Cerebellar cortex (tissue), 1 donor: ENCODE measurements at regions not wholly inside any gene's neighbourhood (a gene's known extent, or its start where the extent isn't known, plus 50 kb on each side); places are given as distances from the start of the nearest gene placed in this dataset.
"Not testable (repeated sequence)": the region's sequence is repeated elsewhere in the genome, so short reads cannot be mapped to it uniquely, and the experiment has no call there.

Experiments
- DNase-seq: peaks from one replicate; pipeline ENCODE4 v3.0.0-alpha.2; 2015; ENCODE audit warnings: low spot score

DNA sequence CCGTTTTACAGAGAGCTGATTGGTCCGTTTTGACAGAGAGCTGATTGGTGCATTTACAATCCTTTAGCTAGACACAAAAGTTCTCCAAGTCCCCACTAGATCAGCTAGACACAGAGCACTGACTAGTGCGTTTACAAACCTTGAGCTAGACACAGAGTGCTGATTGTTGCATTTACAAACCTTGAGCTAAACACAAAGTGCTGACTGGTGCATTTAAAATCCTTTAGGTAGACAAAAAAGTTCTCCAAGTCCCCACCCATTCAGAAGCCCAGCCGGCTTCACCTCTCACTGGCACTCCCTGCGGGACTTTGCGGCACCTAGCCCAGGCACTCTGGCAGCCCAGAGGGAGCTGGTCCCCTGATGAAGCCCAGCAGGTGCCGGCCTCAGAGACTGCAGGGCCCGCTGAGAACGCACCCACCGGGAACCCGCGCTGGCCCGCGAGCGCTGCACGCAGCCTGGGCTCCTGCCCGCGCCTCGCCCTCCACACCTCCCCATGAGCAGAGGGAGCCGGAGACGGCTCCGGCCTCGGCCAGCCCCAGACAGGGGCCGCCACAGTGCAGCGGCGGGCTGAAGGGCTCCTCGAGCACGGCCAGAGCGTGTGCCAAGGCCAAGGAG, 508.1 kb upstream of the CHAC2 start:
- no peak for DNase-seq

DNA sequence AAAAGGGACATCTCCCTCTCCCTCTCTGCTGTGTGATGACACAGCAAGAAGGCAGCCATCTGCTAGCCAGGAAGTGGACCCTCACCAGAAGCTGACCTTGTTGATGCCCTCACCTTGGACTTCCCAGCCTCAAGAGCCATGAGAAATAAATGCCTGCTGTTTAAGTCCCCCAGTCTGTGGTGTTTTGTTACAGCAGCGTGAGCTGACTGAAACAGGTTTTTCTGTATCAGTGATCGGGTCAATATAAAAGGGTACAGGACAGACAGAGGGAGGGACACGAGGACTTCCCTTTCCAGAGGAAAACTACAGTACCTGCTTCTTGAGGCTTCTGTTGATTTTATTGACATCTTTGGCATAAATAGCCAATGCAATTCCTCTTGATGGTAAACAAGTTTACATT, 510.3 kb upstream of the CHAC2 start:
- no peak for DNase-seq

DNA sequence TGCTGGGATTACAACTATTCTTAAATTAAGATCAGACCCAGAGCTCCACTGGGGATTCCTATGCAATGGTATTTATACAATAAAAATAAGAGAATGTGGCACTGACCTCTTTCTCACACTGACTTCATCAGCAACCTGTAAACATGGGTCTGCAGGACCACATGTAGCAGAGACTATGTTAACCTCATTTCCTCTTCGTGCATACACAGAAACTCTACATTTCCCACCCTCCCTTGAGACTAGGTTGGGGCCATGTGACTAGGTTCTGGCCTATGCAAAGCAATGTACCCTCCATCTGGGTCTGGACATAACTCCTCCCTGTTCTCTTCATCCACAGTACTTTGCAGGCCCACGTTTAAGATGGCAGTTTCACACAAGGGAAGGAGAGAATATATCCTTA, 514.4 kb upstream of the CHAC2 start:
- no peak for DNase-seq

DNA sequence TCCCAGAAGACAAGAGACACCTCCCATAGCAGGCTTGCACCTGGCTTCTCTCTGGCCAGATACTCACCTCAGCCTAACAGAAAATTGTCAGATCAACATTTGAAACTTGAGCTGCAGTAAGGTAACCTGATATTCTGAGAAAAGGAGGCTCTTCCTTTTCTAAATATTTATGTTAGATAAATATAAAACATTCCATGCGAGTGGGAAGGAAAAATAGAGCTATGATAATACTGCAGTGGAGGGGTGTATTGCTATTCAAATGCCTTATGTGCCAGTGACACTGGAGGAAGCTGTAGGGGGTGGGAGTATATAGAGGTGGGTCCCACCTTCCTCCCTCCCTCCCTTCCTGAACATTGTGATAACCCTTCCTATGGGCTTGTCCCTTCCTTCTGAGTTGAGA, 515.5 kb upstream of the CHAC2 start:
- no peak for DNase-seq

DNA sequence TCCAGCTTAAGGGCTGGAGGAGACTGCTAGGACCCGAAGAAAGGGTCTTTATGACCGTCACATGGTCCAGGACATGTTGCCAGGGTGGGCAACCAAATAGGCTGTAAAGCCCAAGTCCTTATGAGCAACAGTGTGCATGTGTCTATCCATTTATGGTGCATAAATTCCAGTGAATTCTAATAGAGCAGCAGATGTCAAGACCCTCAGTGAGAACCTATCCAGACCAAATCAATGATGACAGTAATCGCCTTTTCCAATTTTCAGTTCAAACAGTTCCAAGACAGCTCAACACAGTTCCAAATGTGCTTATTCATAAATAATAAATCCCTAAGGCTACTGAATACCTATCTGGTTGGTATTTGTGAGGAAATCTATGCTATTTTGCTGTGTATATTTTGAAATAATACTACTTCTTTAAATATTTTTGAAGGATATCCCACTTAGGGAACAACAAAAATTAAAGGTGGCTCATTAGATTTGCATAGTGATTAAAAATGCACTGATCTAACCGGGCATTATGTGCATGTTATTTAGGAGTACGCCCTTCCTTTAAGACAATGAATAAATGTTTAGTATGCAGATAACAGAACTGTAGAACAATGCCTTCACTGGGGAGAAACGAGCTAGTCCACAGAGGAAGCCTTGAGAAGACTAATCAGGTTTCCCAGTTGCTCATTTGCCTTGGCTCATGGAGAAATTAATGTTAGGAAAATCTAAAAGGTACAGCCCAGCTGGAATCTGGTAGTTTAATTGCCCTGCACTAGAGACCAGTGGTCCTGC, 519.5 kb upstream of the CHAC2 start:
- DNase-seq: no peak

DNA sequence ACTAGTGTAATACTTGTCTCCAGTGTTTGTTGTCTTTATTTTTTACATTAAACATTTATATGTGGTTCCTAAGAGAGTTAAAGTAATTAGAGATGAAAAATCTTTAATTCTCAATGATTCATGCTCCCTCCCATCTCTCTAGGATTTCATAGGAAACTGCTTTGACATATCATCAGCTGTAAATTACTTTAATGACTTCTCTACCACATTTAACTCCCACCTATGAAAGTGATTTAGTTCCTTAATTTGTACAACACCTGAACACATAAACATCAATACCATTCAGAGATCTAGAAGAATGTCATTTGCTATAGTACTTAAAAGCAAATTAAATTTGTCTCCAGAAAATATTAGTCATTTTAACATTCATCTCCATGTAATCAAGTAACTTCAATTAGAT, 524.2 kb upstream of the CHAC2 start:
- no peak for DNase-seq

DNA sequence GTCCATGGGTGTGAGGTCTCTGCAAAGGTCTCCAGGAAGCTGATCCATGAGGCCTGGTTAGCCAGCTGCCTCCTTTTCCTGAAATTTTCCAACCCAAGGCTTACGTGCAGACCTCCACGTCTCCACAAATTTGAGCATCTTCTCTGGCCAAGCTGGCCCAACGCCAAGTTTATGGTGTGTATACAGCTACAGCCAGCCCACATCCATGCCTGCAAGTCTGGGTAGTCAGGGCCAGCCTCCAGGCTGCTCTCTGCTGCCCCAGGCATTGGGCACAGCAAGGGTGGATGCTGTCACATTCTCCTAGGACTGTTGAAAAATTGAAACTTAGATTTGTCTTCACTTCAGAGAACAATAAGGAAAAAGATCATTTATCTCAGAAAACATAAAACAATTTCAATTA, 525.5 kb upstream of the CHAC2 start:
- DNase-seq: no peak

DNA sequence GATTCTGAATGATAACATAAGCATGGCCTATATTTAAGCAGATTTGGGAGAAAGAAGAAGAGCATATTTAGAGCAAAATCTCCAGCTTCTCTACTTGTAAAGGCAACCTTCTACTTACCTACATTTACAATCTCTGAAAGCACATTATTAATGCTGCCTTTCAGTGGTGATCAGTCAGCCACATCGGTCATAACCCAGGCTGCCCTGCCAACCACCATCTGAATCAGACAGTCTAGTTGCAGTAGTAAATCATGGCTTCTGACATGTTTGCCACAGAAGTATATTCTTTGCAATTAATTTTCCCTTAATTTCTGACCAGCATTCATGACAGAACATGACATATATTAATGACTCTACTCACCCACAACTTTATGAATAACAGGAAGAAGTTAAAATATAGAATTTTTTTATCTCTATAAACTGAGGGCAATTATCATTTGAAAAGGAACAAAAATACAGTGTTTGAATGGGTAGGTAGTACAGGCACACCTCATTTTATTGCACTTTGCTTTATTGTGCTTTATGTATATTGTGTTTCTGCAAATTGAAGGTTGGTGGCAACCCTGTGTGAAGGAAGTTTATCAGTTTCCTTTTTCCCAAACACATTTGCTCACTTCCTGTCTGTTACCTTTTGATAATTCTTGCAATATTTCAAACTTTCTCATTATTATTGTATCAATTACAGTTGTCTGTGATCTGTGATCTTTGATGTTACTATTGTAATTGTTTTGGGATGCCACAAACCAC, 531.6 kb upstream of the CHAC2 start:
- no peak for DNase-seq

DNA sequence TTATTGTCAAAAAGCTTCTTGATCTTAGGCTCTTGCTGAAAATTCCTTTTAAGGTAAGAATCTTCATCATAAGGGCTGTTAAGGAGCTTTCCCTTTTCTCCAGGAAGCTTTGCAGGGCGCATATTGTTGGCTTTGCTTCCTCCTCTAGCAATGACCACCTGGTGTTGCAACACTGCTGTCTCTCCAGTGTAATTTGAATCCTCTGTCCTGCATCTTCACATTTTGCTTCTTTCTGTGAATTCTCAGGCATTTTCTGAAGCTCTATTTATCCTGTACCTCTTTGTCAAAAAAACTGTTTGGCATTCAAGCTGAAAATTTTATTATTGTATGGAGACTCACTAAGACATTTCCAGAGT, 533.1 kb upstream of the CHAC2 start:
- DNase-seq: no peak

DNA sequence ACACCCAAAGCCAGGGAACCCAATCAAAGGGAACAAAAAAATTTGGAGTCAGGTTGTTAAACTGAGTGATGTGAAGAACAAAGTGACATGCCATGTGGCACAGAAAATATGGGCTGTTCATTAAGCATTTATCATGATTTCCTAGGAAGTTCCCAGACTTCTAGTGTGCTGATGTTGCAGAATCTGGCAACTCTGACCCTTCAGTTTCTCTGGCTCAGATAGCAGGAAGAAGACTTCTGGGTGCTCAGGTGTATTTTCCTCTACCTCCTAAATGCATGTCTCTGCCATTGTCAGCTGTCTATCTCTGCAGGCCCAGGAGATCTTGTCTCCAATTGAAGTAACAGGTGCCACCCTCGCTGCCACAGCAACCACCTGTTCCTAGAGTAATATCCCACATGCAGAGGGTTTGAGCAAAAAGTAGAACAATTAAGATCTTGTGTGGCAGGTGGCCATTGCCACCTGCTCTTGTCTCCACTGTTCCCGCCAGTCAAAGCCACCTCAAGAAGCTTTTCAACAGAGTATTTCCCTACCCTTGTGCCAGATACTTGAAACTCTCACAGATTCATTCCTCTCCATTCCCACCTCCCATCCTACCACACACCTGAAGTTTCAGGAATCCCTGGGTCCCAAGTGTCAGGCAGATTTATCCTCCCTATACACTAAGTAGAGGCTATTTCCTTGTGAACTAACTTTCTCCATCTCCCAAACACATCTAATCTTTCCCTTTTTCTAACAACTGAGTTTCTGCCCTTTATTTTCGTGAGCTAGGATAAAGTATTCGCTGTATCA, 533.7 kb upstream of the CHAC2 start:
- DNase-seq: no peak

DNA sequence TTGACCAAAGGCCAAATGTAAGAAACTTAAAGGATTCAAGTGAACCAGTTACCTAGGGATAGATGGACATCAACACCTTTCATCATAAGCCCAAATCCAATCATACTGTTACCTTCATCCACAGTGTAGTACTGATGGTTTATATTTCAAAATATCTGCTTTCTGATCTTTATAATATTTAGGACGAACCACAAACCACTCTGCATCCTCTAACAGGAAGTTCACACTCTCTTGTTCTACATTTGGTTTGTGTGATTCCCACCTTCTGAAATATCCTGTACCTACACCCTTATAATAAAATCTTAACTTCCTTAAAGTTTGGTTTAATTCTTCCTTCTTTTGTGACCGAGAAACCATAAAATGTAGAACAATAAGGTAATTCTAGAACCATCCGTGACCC, 535.7 kb upstream of the CHAC2 start:
- no peak for DNase-seq

DNA sequence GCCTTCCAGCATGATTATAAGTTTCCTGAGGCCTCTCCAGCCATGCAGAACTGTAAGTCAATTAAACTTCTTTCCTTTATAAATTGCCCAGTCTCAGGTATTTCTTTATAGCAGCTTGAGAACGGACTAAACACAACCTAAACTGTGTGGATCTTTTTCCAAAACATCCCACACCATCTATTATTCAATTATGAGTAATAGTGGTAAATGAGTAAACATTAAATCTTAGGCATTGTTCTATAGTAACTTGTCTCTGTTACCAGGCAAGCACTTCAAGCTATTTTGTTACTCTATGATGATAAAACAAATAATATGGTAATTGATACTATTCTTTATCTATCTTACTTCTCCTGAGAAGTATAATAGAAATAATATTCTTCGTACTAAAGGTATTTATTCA, 536.9 kb upstream of the CHAC2 start:
- DNase-seq: no peak

DNA sequence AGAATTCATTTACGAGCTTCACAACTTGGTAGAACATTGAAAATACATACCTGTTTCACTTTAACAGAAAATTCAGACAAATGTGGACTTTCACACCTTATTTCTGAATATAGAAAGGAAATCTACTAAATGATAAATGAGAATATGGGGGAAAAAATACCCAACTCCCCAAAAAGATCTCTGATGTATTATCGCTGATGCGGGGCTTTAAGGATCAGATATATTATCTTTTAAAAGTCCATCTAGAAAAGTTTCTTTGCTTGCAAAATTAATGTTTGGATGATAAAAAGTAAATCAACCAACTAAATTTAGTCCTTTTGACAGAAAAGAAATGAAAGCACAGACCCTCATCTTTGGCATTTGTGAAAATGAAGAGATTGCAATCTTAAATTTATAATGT, 540.1 kb upstream of the CHAC2 start:
- no peak for DNase-seq

DNA sequence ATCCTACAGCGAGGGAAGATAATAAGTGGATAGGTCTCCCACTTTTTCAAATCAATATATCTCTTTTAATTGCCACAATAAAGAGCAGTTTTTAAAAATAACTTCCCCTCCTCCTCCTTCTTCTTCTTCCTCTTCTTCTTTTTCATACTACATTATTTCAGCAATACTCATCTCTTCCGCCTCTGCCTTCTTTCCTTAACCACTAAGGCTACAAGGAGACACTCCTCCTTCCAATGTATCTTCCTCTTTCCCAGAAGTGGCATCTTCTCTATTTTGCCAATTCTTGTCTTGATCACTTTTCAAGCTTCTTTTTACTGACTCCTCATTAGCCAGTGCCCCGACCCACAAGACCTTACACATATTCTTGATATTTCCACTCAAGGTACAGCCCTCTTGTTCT, 546.6 kb upstream of the CHAC2 start:
- no peak for DNase-seq

DNA sequence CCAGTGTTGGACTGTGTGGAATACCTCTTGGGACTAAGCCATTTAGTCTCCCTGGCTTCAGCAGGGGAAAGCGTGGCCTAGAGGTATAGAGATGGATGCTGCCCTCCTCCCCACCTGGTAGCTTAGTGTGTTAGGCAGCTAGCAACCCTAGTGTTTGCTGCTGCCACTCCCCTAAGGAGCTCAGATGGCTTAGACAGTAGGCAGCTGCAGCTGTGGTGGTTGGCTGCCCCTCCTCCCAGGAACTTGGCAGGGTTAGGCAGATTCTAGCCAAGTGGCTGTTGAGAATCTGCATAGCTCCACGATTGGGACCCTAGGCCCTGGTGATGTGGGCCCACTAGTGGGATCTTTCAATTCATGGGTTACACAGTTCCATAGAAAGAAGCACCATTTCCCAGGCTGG, 550.4 kb upstream of the CHAC2 start:
- DNase-seq: no peak

DNA sequence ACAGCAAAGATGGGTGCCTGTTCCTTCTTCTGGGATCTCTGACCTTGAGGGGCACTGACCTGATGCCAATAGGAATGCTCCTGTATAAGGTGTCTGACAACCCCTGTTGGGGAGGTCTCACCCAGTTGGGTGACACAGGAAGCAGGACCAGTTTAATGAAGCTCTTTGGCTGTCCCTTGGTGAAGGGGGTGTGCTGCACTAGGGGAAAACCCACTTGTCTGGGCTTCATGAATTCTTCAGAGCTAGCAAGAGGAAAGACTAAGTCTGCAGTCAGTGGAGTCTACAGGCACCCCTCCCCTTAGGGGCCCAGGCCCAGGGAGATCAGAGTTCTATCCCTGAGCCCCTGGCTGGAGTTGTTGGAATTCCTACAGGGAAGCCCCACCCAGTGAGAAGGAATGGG, 550.8 kb upstream of the CHAC2 start:
- no peak for DNase-seq

DNA sequence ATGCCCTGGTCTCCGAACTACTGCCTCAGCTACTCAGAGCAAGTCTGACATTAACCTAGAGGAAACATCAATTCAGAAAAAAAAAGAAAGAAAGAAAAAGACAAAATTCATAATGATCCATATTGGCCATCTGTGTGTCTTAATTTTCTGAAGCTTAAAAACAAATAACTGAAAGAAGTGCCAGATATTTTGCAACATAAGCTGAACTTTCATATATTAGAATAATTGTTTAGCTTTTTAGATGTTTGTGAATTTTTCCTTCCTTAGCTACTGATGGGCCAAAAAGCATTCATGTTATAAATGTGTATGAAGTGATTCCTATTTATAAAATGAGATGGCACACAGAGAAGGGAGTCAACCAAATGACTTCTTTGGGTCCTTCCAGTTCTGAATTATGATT, 555.0 kb upstream of the CHAC2 start:
- DNase-seq: no peak

DNA sequence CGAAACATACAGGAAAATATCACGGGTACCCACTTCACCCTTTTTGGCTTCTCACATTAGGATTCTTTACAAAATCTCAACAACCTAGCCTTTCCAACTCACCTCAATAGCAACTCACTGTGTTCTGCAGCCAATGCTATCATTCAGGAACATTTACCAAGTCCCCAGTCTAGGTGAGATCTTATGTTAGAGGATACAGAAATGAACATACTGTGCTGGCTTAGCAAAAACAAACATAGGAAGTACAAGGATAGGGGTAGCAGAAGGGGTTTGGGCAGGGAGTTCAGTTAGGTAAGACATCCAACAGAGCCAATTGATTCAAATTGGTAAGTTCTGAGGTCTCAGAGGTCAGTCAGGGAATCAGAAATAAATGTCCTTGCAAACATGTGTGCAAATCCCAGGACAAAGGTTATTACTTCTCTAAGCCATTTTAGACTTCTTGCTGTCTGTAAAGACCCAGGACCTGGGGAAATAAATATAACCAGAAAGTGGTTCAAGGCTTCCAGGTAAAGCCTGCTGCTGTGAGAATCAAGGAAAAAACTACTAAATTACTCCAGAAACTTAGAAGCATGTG, 556.3 kb upstream of the CHAC2 start:
- no peak for DNase-seq

DNA sequence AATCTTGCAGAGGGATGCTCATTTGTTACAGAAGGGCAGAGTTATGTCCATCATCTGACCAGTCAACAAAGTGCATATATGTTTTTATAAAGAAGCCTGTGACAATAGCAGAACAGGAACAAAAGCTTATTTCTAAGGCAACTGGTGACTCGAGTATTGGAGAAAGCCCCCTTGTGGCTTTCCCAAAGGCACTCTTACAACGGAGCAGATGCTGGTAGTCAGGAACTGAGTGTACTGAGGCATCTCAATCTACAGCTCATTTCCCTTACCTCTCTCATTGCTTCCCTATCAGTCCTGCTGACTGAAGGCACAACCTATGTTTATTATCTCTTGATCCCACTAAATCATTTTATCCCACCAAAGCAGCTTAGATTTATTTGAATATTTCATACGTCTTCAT, 557.1 kb upstream of the CHAC2 start:
- DNase-seq: peak; percentile 3

DNA sequence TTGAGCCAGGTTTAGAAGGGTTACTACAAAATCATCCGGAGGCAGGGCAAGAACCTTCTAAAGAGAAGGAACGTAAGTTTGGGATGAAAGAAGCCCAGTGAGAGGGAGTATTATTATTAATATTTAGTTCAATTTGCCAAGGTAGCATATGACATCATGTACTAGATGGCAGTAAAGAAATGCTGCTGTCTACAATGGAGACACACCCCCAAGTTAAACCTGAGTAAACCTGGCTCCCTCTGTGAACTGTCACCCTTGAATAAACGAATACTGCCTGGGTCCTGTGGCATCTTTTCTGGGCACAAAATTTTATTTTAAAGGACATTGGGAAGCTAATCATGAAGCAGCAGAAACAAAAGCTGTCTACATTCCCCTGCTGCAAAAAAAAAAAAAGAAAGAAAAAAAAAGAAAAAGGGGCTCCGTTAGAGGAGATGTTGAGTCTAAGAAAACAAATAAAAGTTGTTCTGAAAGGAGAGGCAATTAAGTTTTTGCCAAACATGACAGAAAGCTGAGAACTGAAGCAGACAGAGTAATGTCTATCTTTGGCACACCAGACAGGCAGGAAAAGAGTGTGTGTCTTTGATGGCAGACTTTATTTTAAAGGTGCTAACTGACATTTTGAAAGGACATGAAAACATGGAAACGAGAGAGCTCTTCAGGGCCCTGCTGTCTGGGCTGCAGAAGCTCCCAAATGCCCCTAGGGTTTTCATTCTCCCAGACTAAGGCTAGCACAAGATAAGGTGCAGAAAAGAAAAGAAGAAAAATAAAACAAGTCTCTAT, 557.7 kb upstream of the CHAC2 start:
- no peak for DNase-seq

DNA sequence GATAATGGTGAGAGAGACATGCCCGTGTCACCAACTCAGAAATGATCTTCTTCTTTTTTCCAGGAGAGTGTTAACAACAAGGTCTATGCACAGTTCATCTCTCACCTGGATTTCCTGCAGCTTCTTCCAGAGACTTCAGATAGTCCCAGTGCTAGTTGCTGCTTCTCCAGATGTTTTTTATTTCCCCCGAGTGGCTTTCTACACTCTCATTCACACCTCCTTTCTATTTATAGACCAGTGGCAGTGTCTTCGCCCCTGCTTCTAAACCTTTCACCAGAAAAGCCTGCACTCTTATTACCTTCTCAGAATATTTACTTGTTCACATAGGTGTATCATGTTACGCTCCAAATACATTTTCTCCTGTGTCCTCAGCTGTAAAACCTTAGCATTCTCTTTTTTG, 558.8 kb upstream of the CHAC2 start:
- no peak for DNase-seq

DNA sequence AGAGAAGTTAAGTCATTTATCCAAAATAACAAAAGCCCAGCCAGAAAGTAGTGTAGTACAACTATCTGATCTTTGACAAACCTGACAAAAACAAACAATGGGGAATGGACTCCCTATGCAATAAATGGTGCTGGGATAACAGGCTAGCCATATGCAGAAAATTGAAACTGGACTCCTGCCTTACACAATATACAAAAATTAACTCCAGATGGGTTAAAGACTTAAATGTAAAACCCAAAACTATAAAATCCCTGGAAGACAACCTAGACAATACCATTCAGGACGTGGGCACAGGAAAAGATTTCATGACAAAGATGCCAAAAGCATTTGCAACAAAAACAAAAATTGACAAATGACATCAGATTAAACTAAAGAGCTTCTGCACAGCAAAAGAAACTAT, 561.4 kb upstream of the CHAC2 start:
- DNase-seq: not testable (repeated sequence)
